Neuronal stem cell (in vitro differentiated cells): ENCODE measurements at regions not wholly inside any gene's neighbourhood (a gene's known extent, or its start where the extent isn't known, plus 50 kb on each side); places are given as distances from the start of the nearest gene placed in this dataset.

ENCODE experiments used
- DNase-seq: peaks from one replicate; pipeline ENCODE4 v3.0.0-alpha.2; 2013; ENCODE audit warnings: low spot score
- H2AFZ ChIP-seq: one replicate; pipeline ENCODE4 v1.6.1; 2013; ENCODE audit warnings: mild to moderate bottlenecking, low read length, inconsistent platforms
- H2AK5ac ChIP-seq: 2 replicates; pipeline ENCODE4 v1.6.1; 2013; ENCODE audit warnings: low read depth, mild to moderate bottlenecking, inconsistent platforms, low read length, moderate library complexity, mixed read lengths
- H2BK120ac ChIP-seq: 2 replicates; pipeline ENCODE4 v1.6.1; 2013; ENCODE audit warnings: low read depth, mild to moderate bottlenecking, inconsistent platforms, low read length, moderate library complexity, mixed read lengths
- H2BK12ac ChIP-seq: one replicate; pipeline ENCODE4 v1.6.1; 2013; ENCODE audit warnings: low read length, inconsistent platforms
- H2BK15ac ChIP-seq: 2 replicates; pipeline ENCODE4 v1.6.1; 2013; ENCODE audit warnings: mild to moderate bottlenecking, low read length, inconsistent platforms, mixed read lengths
- H2BK5ac ChIP-seq: one replicate; pipeline ENCODE4 v1.6.1; 2013; ENCODE audit warnings: inconsistent platforms, mild to moderate bottlenecking, low read length, moderate library complexity
- H3K14ac ChIP-seq: one replicate; pipeline ENCODE4 v1.6.1; 2013; ENCODE audit warnings: low read length, inconsistent platforms
- H3K18ac ChIP-seq: 2 replicates; pipeline ENCODE4 v1.6.1; 2013; ENCODE audit warnings: low read length, inconsistent platforms
- H3K23ac ChIP-seq: 2 replicates; pipeline ENCODE4 v1.6.1; 2013; ENCODE audit warnings: low read depth, mild to moderate bottlenecking, mixed read lengths, low read length, inconsistent platforms; ENCODE audit not compliant: poor library complexity
- H3K27ac ChIP-seq: replicated peaks from 3 replicates; pipeline ENCODE4 v1.5.1; 2013; ENCODE audit warnings: low read length, inconsistent platforms
- H3K27me3 ChIP-seq, 3 experiments: 2 replicates each; pipeline ENCODE4 v1.6.1; 2013; ENCODE audit warnings: low read length in 3 of 3, mild to moderate bottlenecking in 2 of 3, inconsistent platforms in 1 of 3, low read depth in 1 of 3, mixed read lengths in 1 of 3, moderate library complexity in 1 of 3; ENCODE audit not compliant: control insufficient read depth in 3 of 3, insufficient read depth in 3 of 3
- H3K36me3 ChIP-seq, 2 donors: replicated peaks in 1 of 2; 2 replicates each; pipeline ENCODE4 v1.6.1; 2013; ENCODE audit warnings: low read length in 2 of 2; ENCODE audit not compliant: control insufficient read depth in 2 of 2, insufficient read depth in 2 of 2
- H3K4ac ChIP-seq: 2 replicates; pipeline ENCODE4 v1.6.1; 2013; ENCODE audit warnings: inconsistent platforms, mild to moderate bottlenecking, low read length, moderate library complexity
- H3K4me1 ChIP-seq, 2 donors: 1 replicate in 1 of 2; 2 replicates in 1 of 2; pipeline ENCODE4 v1.6.1; 2013; ENCODE audit warnings: low read length in 2 of 2, low read depth in 1 of 2; ENCODE audit not compliant: control insufficient read depth in 2 of 2, insufficient read depth in 1 of 2
- H3K4me2 ChIP-seq: one replicate; pipeline ENCODE4 v1.6.1; 2013; ENCODE audit warnings: mild to moderate bottlenecking, low read length, inconsistent platforms; ENCODE audit not compliant: insufficient read depth, poor library complexity, severe bottlenecking
- H3K4me3 ChIP-seq, 2 donors: 2 replicates each; pipeline ENCODE4 v1.5.1; 2013; ENCODE audit warnings: low read length in 2 of 2, mild to moderate bottlenecking in 2 of 2, inconsistent platforms in 1 of 2, moderate library complexity in 1 of 2
- H3K79me1 ChIP-seq: one replicate; pipeline ENCODE4 v1.6.1; 2013; ENCODE audit warnings: low read depth, mild to moderate bottlenecking, inconsistent platforms, low read length, moderate library complexity
- H3K9ac ChIP-seq: one replicate; pipeline ENCODE4 v1.6.1; 2013; ENCODE audit warnings: mild to moderate bottlenecking, low read depth, low read length, inconsistent platforms; ENCODE audit not compliant: poor library complexity
- H3K9me3 ChIP-seq, 2 donors: replicated peaks in 1 of 2; 2 replicates each; pipeline versions ENCODE3 to v1.6.1; 2013; ENCODE audit warnings: low read length in 2 of 2, mild to moderate bottlenecking in 2 of 2, inconsistent platforms in 1 of 2, low read depth in 1 of 2, mixed read lengths in 1 of 2, moderate library complexity in 1 of 2; ENCODE audit not compliant: control insufficient read depth in 2 of 2, insufficient read depth in 1 of 2
- H4K8ac ChIP-seq: one replicate; pipeline ENCODE4 v1.6.1; 2013; ENCODE audit warnings: low read depth, mild to moderate bottlenecking, inconsistent platforms, low read length, moderate library complexity
- H4K91ac ChIP-seq: one replicate; pipeline ENCODE4 v1.6.1; 2013; ENCODE audit warnings: low read length, low read depth, mild to moderate bottlenecking, inconsistent platforms; ENCODE audit not compliant: poor library complexity
- WGBS, 2 donors: extraction: QIAGEN DNeasy Blood & Tissue Kit; methylation state at CpG; one replicate each; pipeline ENCODE4 v1.1.7; 2013; ENCODE audit warnings: missing lambda C conversion rate in 2 of 2, mixed read lengths in 1 of 2; ENCODE audit not compliant: insufficient read length in 2 of 2, insufficient replicate concordance in 1 of 2; ENCODE audit errors: extremely low coverage in 2 of 2; 5-methylcytosine and 5-hydroxymethylcytosine counted together

DNA sequence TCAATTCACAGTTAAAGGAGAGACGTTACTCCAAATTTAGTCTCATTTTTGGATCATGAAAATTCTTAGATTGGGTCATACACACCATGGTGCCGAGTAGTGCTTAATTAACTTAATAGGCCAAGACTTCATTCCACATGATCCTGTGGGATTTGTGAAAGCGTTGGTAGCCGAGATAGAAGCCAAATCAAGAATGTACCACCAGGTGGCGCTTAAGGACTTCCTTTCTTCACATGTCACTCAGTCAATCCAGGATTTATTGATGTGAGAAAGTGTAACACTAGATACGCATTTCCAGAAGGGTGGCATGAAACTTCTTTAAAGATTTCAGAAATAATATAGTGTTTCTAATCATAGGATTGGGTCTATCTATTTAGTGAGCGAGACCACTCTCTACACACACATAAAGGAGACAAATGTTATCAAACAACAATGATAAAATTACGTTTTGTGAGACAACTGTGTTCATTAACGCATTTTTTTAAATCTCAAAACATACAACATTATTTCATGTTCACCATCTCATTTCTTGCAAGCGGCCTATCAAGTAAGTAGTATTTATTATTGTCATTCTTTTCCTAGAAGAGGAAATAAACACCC is 436.1 kb downstream of the CHL1 start:
- Histone ChIP-seq H2BK12ac (no peak overlapping the region), H3K9me3 (no peaks in the 10 kb centered on the region), H3K27ac (no peak overlapping the region), H3K18ac (no peak overlapping the region), H2AK5ac (no peak overlapping the region), H3K4me3 (no peak overlapping the region), H3K9ac (no peak overlapping the region), H3K14ac (no peak overlapping the region), H4K8ac (no peak overlapping the region), H2AFZ (no peak overlapping the region), H3K4me2 (no peak overlapping the region), H4K91ac (no peak overlapping the region), H2BK120ac (no peak overlapping the region), H2BK5ac (no peak overlapping the region), H2BK15ac (no peak overlapping the region), H3K4ac (no peak overlapping the region), H3K4me1 (peaks cover 0 to 2% of the 10 kb centered on the region in 2 donors), H3K23ac (no peak overlapping the region), H3K27me3 (no peaks in the 10 kb centered on the region), H3K79me1 (no peaks in the 10 kb centered on the region), H3K36me3 (no peaks in the 10 kb centered on the region)
- DNase-seq = peak; percentile 77
- no CpG with 5 or more reads among the region's 10 CpGs for WGBS, 2 donors

- no peak overlapping the region for H3K9ac ChIP-seq
- H3K23ac ChIP-seq = no peak overlapping the region
- no peak overlapping the region for H2AFZ ChIP-seq
- no peak overlapping the region for H3K4ac ChIP-seq
- H2BK5ac ChIP-seq = no peak overlapping the region
- no peak overlapping the region for H3K4me2 ChIP-seq
- H3K79me1 ChIP-seq = no peaks in the 10 kb centered on the region
- H2BK15ac ChIP-seq = no peak overlapping the region
- no peak overlapping the region for H2BK12ac ChIP-seq
- no peaks in the 10 kb centered on the region for H3K27me3 ChIP-seq
- no peaks in the 10 kb centered on the region for H3K36me3 ChIP-seq
- H3K27ac ChIP-seq = no peak overlapping the region
- no peak overlapping the region for H2BK120ac ChIP-seq
- no peak overlapping the region for H4K91ac ChIP-seq
- H3K18ac ChIP-seq = no peak overlapping the region
- no peak overlapping the region for H2AK5ac ChIP-seq
- no peak overlapping the region for H3K4me3 ChIP-seq
- H3K14ac ChIP-seq = no peak overlapping the region
- no peak overlapping the region for H4K8ac ChIP-seq
- DNase-seq = no peak
- H3K9me3 ChIP-seq = no peaks in the 10 kb centered on the region
- H3K4me1 ChIP-seq = no peaks in the 10 kb centered on the region
These were observed 437.9 kb downstream of the CHL1 start for GRCh38 chr3:634511-634910.

DNA sequence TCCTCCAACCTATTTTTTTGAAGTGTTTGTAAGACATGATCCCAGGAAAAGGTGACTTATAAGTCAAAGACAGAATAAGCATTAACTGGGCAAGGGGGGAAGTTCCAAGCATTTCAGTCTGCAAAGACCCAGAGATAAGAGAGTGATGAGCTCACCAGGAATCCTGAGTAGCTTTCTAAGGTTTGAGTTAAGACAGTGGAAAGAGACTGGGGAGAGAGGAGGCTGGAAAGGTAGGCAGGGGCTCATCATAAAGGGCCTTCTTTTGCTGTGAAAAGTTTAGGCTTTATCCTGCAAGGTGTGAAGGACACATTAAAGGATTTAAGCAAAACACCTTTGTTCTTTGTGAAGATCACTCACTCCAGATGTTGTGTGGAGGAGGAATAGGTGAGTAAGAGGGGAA is 438.8 kb downstream of the CHL1 start:
- Histone ChIP-seq H3K9ac (no peak overlapping the region), H3K18ac (no peak overlapping the region), H3K23ac (no peak overlapping the region), H3K4me2 (no peak overlapping the region), H2AK5ac (no peak overlapping the region), H3K9me3 (no peaks in the 10 kb centered on the region), H2AFZ (no peak overlapping the region), H3K14ac (no peak overlapping the region), H3K4me1 (no peaks in the 10 kb centered on the region), H2BK15ac (no peak overlapping the region), H3K4me3 (no peak overlapping the region), H4K8ac (no peak overlapping the region), H3K79me1 (no peaks in the 10 kb centered on the region), H4K91ac (no peak overlapping the region), H3K36me3 (no peaks in the 10 kb centered on the region), H2BK5ac (no peak overlapping the region), H3K27ac (no peak overlapping the region), H2BK12ac (no peak overlapping the region), H3K27me3 (no peaks in the 10 kb centered on the region), H3K4ac (no peak overlapping the region), H2BK120ac (no peak overlapping the region)
- DNase-seq = no peak

DNA sequence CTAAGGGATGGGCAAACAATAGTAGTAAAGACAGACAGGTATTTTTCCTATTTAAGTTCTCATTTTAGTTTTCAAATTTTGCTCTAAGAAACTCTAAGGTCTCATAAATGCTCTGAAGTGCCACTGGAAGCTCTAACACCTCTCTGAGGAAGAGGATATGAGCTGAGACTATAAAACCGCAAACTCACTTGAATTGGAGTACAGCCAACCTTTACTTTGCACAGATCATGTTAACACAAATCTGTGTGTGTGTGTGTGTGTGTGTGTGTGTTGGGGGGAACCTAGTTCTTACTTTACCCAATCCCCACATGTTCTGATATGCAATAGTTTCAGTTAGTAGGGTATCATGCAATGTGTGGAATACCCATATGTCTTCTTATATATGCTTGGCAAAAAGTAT is 446.8 kb downstream of the CHL1 start:
- Histone ChIP-seq H2BK120ac (no peak overlapping the region), H3K14ac (no peak overlapping the region), H3K36me3 (no peaks in the 10 kb centered on the region), H2BK5ac (no peak overlapping the region), H2AK5ac (no peak overlapping the region), H3K4me1 (peaks cover 0 to 2% of the 10 kb centered on the region in 2 donors), H3K18ac (no peak overlapping the region), H3K27ac (no peak overlapping the region), H3K27me3 (no peaks in the 10 kb centered on the region), H3K4me2 (no peak overlapping the region), H3K23ac (no peak overlapping the region), H3K79me1 (no peaks in the 10 kb centered on the region), H3K9me3 (no peaks in the 10 kb centered on the region), H4K8ac (no peak overlapping the region), H4K91ac (no peak overlapping the region), H2AFZ (no peak overlapping the region), H3K4me3 (no peak overlapping the region), H3K4ac (no peak overlapping the region), H2BK12ac (no peak overlapping the region), H2BK15ac (no peak overlapping the region), H3K9ac (no peak overlapping the region)
- no peak for DNase-seq
- WGBS, 2 donors = no CpG with 5 or more reads among the region's 1 CpG
